SK-N-SH treated with all-trans-retinoic acid at 6 μM for 48 hours (cell line): ENCODE measurements at regions not wholly inside any gene's neighbourhood (a gene's known extent, or its start where the extent isn't known, plus 50 kb on each side); places are given as distances from the start of the nearest gene placed in this dataset.

Experiments
- CREB5 ChIP-seq: fragments of 250-450 bp; sonication (Bioruptor Pico); IDR thresholded peaks from 2 replicates; pipeline ENCODE4 v1.5.1; 2020; ENCODE audit warnings: low read depth, mild to moderate bottlenecking, moderate library complexity
- ISL1 ChIP-seq: fragments of 250-450 bp; sonication (Bioruptor Pico); IDR thresholded peaks from 2 replicates; pipeline ENCODE4 v2.1.2; 2022; ENCODE audit warnings: mild to moderate bottlenecking, moderate library complexity
- TOX ChIP-seq: fragments of 250-450 bp; sonication (Bioruptor Pico); IDR thresholded peaks from 2 replicates; pipeline ENCODE4 v1.8.0; 2021; ENCODE audit warnings: mild to moderate bottlenecking, moderate library complexity, borderline replicate concordance
- TSHZ2 ChIP-seq: fragments of 250-450 bp; sonication (Bioruptor Pico); IDR thresholded peaks from 2 replicates; pipeline ENCODE4 v1.5.0; 2020; ENCODE audit warnings: mild to moderate bottlenecking, moderate library complexity
- ZFP3 ChIP-seq: fragments of 250-450 bp; sonication (Bioruptor Pico); IDR thresholded peaks from 2 replicates; pipeline ENCODE4 v1.5.0; 2020; ENCODE audit warnings: mild to moderate bottlenecking, moderate library complexity
- ZNF8 ChIP-seq: fragments of 450-650 bp; formaldehyde crosslinking; IDR thresholded peaks from 2 replicates; pipeline ENCODE4 v1.5.0; 2020; ENCODE audit warnings: mild to moderate bottlenecking, moderate library complexity

- TF ChIP-seq CREB5 (CRISPR knock-in tag) (no peak), TOX (CRISPR knock-in tag) (no peak), TSHZ2 (CRISPR knock-in tag) (no peak), ISL1 (CRISPR knock-in tag) (no peak), ZNF8 (CRISPR knock-in tag) (no peak), ZFP3 (CRISPR knock-in tag) (no peak)
Observed at GRCh38 chr5:82487131-82487530, 209.0 kb upstream of the RPS23 start.
